GM12891 (cell line): ENCODE measurements at regions not wholly inside any gene's neighbourhood (a gene's known extent, or its start where the extent isn't known, plus 50 kb on each side); places are given as distances from the start of the nearest gene placed in this dataset.
"Not testable (repeated sequence)": the region's sequence is repeated elsewhere in the genome, so short reads cannot be mapped to it uniquely, and the experiment has no call there.

Source experiments
- DNase-seq: peaks from one replicate; pipeline ENCODE4 v3.0.0; 2011; ENCODE audit warnings: low spot score; ENCODE audit not compliant: insufficient read length
- FAIRE-seq: peaks from 2 replicates; lab custom pipeline; 2011; peaks lifted over from hg19 to GRCh38; lab: Jason Lieb, UNC
- PAX5 ChIP-seq: IDR thresholded peaks from 2 replicates; pipeline ENCODE4 v1.6.1; 2011; ENCODE audit warnings: low read length, moderate library complexity, mild to moderate bottlenecking; ENCODE audit not compliant: insufficient read depth, severe bottlenecking
- POLR2A ChIP-seq: IDR thresholded peaks from 2 replicates; pipeline ENCODE4 v1.6.1; 2011; ENCODE audit warnings: low read depth, low read length, control low read depth
- POLR2AphosphoS5 ChIP-seq: IDR thresholded peaks from 2 replicates; pipeline ENCODE4 v1.6.1; 2011; ENCODE audit warnings: low read depth, low read length, control low read depth
- POU2F2 ChIP-seq: IDR thresholded peaks from 2 replicates; pipeline ENCODE4 v1.6.1; 2011; ENCODE audit warnings: low read depth, mild to moderate bottlenecking, control low read depth, low read length, moderate library complexity
- SPI1 ChIP-seq: IDR thresholded peaks from 2 replicates; pipeline ENCODE4 v1.6.1; 2011; ENCODE audit warnings: low read depth, low read length, control low read depth
- TAF1 ChIP-seq: IDR thresholded peaks from 2 replicates; pipeline ENCODE4 v1.6.1; 2011; ENCODE audit warnings: low read depth, low read length, control low read depth

DNA sequence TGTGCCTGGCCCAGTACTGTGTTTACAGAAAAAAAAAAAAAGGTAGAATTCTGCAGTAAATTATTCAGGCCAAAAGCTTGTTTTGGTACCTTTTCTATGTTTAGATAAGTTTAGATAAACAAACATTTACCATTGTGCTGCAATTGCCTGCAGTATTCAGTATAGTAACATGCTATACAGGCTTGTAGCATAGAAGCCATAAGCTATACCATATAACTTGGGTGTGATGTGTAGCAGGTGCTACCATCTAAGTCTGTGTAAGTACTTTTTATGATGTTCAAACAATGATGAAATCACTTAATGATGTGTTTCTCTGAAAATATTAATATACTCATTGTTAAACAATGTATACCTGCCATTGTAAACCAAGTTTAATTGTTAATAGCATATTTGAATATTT is 241.6 kb upstream of the HS3ST1 start:
- TF ChIP-seq POU2F2: no peak
- no peak for TF ChIP-seq SPI1
- TF ChIP-seq POLR2A: no peak
- no peak for TF ChIP-seq POLR2AphosphoS5
- TF ChIP-seq PAX5: no peak
- FAIRE-seq: no peak
- DNase-seq: no peak

DNA sequence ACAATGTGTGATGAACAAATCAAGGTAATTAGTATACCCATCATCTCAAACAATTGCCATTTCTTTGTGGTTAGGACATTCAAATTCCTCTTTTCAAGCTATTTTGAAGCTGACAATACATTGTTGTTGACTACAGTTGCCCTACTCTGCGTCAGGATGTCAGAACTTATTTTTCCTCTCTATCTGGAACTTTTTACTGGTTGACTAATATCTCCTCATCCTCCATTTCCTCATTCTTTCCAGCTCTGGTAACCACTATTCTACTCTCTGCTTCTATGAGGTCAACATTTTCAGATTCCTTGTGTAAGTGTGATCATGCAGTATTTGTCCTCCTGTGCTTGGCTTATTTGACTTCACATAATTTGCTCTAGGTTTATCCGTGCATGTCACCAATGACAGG is 240.5 kb upstream of the HS3ST1 start:
- DNase-seq (no peak), FAIRE-seq (peak; percentile 16)
- TF ChIP-seq SPI1 (no peak), POLR2A (no peak), TAF1 (no peak), POLR2AphosphoS5 (no peak), PAX5 (no peak), POU2F2 (no peak)

DNA sequence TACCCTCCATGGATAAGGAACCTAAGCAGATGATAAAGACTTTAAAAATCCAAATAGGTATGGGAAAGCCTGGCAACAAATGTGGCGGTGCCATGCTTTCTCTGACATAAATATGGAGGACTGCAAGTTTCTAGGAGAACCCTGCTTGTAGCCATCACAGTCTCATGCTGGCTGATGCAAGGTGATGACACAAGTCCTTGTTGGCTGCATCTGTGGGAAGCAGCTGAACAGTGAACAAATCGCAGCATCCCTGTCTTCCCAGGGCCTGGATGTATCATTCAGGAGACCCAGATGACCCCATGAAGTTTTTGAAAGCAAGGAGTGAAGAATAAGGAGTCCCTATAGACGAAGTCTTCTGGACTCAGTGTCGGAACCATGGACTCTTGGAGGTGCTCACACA is 234.4 kb upstream of the HS3ST1 start:
- TF ChIP-seq SPI1 (no peak), POLR2A (no peak)
- FAIRE-seq (no peak), DNase-seq (no peak)

GRCh38 chr4:11650801-11651596 is 222.3 kb upstream of the HS3ST1 start:
- no peak for TF ChIP-seq TAF1
- no peak for TF ChIP-seq POLR2AphosphoS5
- TF ChIP-seq POU2F2: no peak
- no peak for TF ChIP-seq PAX5
- no peak for TF ChIP-seq POLR2A
- no peak for TF ChIP-seq SPI1
- FAIRE-seq (no peak), DNase-seq (no peak)

DNA sequence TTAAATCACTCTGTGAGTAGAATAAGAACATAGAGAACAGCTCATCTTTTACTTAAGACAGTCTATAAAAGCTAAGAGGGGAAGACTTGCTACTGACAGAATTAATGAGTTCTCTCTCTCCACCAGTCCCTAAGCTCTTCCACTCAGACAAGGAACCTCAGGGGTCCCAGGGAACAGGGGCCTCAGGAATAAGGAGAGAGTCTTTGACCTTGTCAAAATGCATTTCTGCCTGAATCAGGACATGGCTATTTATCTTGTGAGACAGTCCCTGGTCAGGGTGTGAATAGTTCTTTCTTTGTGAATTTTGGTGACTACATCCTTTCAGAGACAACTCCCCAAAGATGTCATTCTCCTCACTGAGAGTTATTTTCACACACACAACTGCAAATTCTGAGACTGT is 218.7 kb upstream of the HS3ST1 start:
- DNase-seq (no peak), FAIRE-seq (no peak)
- TF ChIP-seq POU2F2 (no peak), TAF1 (no peak), POLR2AphosphoS5 (no peak), SPI1 (no peak), POLR2A (no peak), PAX5 (no peak)

DNA sequence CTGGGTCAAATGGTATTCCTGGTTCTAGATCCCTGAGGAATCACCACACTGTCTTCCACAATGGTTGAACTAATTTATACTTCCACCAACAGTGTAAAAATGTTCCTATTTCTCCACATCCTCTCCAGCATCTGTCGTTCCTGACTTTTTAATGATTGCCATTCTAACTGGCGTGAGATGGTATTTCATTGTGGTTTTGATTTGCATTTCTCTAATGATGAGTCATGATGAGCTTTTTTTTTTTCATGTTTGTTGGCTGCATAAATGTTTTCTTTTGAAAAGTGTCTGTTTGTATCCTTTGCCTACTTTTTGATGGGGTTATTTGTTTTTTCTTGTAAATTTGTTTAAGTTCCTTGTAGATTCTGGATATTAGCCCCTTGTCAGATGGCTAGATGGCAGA is 214.4 kb upstream of the HS3ST1 start:
- FAIRE-seq, DNase-seq: not testable (repeated sequence)

GRCh38 chr4:11640584-11640983 is 211.9 kb upstream of the HS3ST1 start:
- TF ChIP-seq POLR2AphosphoS5: no peak
- no peak for FAIRE-seq
- DNase-seq: no peak

DNA sequence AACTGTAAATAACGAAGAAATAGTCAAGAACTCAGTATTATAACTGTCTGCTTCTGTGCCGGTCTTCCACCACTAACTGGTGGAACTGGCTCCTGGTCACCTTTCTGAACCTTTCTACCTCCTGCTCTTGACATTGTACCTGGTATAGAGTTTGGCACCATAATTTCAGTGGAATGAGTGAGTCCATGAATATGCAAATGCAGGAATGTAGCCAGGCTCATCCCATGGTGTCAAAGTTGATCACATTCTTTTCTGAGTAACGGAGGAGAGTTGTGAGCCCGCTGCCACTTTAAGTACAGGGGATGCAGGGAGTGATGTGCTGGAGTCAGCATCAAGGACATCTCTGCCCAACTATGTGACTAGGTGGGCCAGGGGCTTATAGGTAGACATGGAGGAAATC is 207.9 kb upstream of the HS3ST1 start:
- DNase-seq (no peak), FAIRE-seq (no peak)
- TF ChIP-seq POU2F2 (no peak), POLR2AphosphoS5 (no peak), TAF1 (no peak), SPI1 (no peak), POLR2A (no peak), PAX5 (no peak)

GRCh38 chr4:11636031-11636430 is 207.3 kb upstream of the HS3ST1 start:
- DNase-seq (no peak), FAIRE-seq (no peak)
- TF ChIP-seq POLR2AphosphoS5 (no peak), POU2F2 (no peak), POLR2A (no peak), PAX5 (no peak), TAF1 (no peak), SPI1 (no peak)

DNA sequence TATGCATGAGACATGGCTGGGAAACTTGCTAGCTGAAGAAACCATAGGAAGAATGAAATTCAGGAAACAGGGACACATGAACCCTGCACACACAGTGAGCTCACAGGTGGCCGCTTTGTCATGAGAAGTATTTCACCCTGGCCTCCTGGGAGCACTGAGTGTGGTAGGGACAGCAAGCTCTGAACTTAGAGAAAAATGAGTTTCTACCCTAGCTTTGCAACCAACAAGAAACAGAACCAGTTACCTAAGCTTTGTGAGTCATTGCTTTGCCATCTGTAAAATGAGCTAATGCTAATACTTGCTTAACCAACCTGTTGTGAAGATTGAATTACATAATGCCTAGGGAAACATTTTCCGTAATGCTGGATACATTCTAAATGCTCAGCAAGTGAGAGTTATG is 206.6 kb upstream of the HS3ST1 start:
- FAIRE-seq (no peak), DNase-seq (no peak)
- TF ChIP-seq POLR2AphosphoS5 (no peak), PAX5 (no peak), TAF1 (no peak), SPI1 (no peak)

DNA sequence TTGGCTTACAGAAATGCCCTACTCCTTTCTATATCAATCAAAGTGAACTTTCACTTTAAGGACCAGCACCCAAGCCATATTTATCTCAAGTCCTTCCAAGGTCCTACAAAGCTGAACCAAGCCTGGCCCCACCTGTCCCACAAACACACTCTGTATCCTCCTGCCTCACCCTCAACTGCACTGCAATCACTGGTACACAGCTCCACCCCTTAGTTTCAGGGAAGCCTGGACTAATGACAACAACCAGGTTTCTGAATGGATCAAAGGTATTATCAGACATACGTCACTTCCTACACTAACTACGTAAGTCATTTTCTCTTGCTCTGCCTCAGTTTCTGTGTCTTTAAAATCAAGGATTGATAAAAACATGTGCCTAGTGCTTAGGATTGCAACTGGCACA is 205.6 kb upstream of the HS3ST1 start:
- TF ChIP-seq SPI1: no peak
- no peak for TF ChIP-seq POLR2A
- TF ChIP-seq POU2F2: no peak
- TF ChIP-seq TAF1: no peak
- no peak for TF ChIP-seq POLR2AphosphoS5
- TF ChIP-seq PAX5: no peak
- DNase-seq (no peak), FAIRE-seq (no peak)
